RWPE2 (cell line): ENCODE measurements at regions not wholly inside any gene's neighbourhood (a gene's known extent, or its start where the extent isn't known, plus 50 kb on each side); places are given as distances from the start of the nearest gene placed in this dataset.

Experiments used
- ATAC-seq: fragments of 200-7000 bp; cut with Tn5 transposase; 3 replicates; pipeline ENCODE4 v1.9.1; 2021; ENCODE audit warnings: low read depth
- DNase-seq: peaks from one replicate; pipeline ENCODE4 v3.0.0-alpha.2; 2020; ENCODE audit warnings: low spot score
- H3K27ac ChIP-seq: fragments of 450-650 bp; 2 replicates; pipeline ENCODE4 v1.5.1; 2017; ENCODE audit warnings: mild to moderate bottlenecking; ENCODE audit not compliant: poor library complexity, severe bottlenecking
- H3K27me3 ChIP-seq: fragments of 250-450 bp; sonication (Bioruptor Pico); 2 replicates; pipeline ENCODE4 v1.5.1; 2021; ENCODE audit warnings: mild to moderate bottlenecking, moderate library complexity; ENCODE audit not compliant: insufficient read depth, poor library complexity, severe bottlenecking
- H3K36me3 ChIP-seq: fragments of 250-450 bp; sonication (Bioruptor Pico); 2 replicates; pipeline ENCODE4 v1.5.1; 2020; ENCODE audit warnings: low read depth, mild to moderate bottlenecking, moderate library complexity
- H3K4me1 ChIP-seq: fragments of 250-450 bp; sonication (Bioruptor Pico); 2 replicates; pipeline ENCODE4 v1.5.1; 2021; ENCODE audit warnings: mild to moderate bottlenecking, moderate library complexity; ENCODE audit not compliant: insufficient read depth, poor library complexity, severe bottlenecking
- H3K4me3 ChIP-seq: fragments of 250-450 bp; sonication (Bioruptor Pico); 2 replicates; pipeline ENCODE4 v1.5.1; 2021; ENCODE audit warnings: mild to moderate bottlenecking, moderate library complexity; ENCODE audit not compliant: severe bottlenecking
- H3K9me3 ChIP-seq: fragments of 250-450 bp; sonication (Bioruptor Pico); 2 replicates; pipeline ENCODE4 v1.5.1; 2021; ENCODE audit warnings: mild to moderate bottlenecking, moderate library complexity; ENCODE audit not compliant: severe bottlenecking
- TF ChIP-seq, protein P1 (sequence below): fragments of 450-650 bp; IDR thresholded peaks from one replicate; pipeline ENCODE4 v1.5.1; 2017; ENCODE audit warnings: mild to moderate bottlenecking, moderate library complexity; ENCODE audit not compliant: poor library complexity, severe bottlenecking

DNA sequence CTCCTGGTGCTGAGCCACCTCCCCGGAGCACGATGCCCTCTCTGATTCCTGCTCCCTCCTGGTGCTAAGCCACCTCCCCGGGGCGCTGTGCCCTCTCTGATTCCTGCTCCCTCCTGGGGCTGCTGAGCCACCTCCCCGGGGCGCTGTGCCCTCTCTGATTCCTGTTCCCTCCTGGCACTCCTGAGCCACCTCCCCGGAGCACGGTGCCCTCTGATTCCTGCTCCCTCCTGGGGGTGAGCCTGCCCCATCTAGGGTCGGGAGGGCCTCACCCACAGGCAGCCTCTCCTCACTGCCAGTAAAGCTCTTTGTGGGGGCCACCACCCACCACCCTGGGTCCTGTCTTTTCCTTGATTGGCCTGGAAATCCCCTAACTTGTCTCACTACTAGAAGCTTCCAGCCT, 327.6 kb upstream of the SFSWAP start:
- H3K9me3 ChIP-seq = no peaks in the 10 kb centered on the region
- H3K27ac ChIP-seq = no peak overlapping the region
- no peaks in the 10 kb centered on the region for H3K4me1 ChIP-seq
- peaks cover 41% of the 10 kb centered on the region for H3K27me3 ChIP-seq
- H3K36me3 ChIP-seq = no peaks in the 10 kb centered on the region
- H3K4me3 ChIP-seq = no peak overlapping the region
- DNase-seq (no peak), ATAC-seq (no peak)
- TF ChIP-seq, protein P1, sequence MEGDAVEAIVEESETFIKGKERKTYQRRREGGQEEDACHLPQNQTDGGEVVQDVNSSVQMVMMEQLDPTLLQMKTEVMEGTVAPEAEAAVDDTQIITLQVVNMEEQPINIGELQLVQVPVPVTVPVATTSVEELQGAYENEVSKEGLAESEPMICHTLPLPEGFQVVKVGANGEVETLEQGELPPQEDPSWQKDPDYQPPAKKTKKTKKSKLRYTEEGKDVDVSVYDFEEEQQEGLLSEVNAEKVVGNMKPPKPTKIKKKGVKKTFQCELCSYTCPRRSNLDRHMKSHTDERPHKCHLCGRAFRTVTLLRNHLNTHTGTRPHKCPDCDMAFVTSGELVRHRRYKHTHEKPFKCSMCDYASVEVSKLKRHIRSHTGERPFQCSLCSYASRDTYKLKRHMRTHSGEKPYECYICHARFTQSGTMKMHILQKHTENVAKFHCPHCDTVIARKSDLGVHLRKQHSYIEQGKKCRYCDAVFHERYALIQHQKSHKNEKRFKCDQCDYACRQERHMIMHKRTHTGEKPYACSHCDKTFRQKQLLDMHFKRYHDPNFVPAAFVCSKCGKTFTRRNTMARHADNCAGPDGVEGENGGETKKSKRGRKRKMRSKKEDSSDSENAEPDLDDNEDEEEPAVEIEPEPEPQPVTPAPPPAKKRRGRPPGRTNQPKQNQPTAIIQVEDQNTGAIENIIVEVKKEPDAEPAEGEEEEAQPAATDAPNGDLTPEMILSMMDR = no peak

- no peak for ATAC-seq
- no peak overlapping the region for H3K4me3 ChIP-seq
- TF ChIP-seq, protein P1 = no peak
- H3K4me1 ChIP-seq = no peaks in the 10 kb centered on the region
- peaks cover 41% of the 10 kb centered on the region for H3K27me3 ChIP-seq
- DNase-seq = no peak
- H3K9me3 ChIP-seq = no peaks in the 10 kb centered on the region
- no peak overlapping the region for H3K27ac ChIP-seq
- H3K36me3 ChIP-seq = no peaks in the 10 kb centered on the region
Observed at GRCh38 chr12:131383741-131384543, 326.9 kb upstream of the SFSWAP start.

DNA sequence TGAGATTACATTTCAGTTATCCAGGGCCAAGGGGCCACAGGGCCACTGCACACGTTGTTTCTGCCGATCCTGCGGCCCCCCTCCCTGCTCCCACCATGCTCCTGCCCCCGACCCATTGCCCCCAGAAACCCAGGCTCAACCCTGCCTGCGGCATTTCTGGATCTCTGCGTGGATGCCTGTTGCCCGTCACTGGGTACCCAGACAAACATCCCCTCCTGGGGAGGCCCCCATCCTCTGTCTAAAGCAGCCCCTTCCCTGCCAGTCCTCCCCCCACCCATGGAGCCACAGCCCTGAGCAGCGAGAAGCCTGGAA, 326.4 kb upstream of the SFSWAP start:
- DNase-seq (no peak), ATAC-seq (no peak)

GRCh38 chr12:131385313-131386166, 325.4 kb upstream of the SFSWAP start:
- Histone ChIP-seq H3K4me3 (no peak overlapping the region), H3K27me3 (peaks cover 30% of the 10 kb centered on the region), H3K27ac (no peak overlapping the region), H3K4me1 (no peaks in the 10 kb centered on the region), H3K36me3 (no peaks in the 10 kb centered on the region), H3K9me3 (no peaks in the 10 kb centered on the region)
- TF ChIP-seq, protein P1 = no peak
- DNase-seq (no peak), ATAC-seq (no peak)

More for the DNA sequence above, 326.4 kb upstream of the SFSWAP start:
- Histone ChIP-seq H3K27ac (no peak overlapping the region), H3K9me3 (no peaks in the 10 kb centered on the region), H3K27me3 (peaks cover 40% of the 10 kb centered on the region), H3K4me3 (no peak overlapping the region), H3K36me3 (no peaks in the 10 kb centered on the region), H3K4me1 (no peaks in the 10 kb centered on the region)
- TF ChIP-seq, protein P1 = no peak

GRCh38 chr12:131386167-131386521, 324.7 kb upstream of the SFSWAP start:
- TF ChIP-seq, protein P1 = no peak
- no peak for DNase-seq
- H3K27ac ChIP-seq = no peak overlapping the region
- no peaks in the 10 kb centered on the region for H3K4me1 ChIP-seq
- H3K4me3 ChIP-seq = no peak overlapping the region
- H3K9me3 ChIP-seq = no peaks in the 10 kb centered on the region
- ATAC-seq = no peak
- peaks cover 24% of the 10 kb centered on the region for H3K27me3 ChIP-seq
- no peaks in the 10 kb centered on the region for H3K36me3 ChIP-seq
